Stimulated activated CD4-positive, alpha-beta T cell treated with anti-CD3 and anti-CD28 coated beads, Interleukin-4, amount 100 ng/mL, for 48 hours (primary cell): ENCODE measurements at regions not wholly inside any gene's neighbourhood (a gene's known extent, or its start where the extent isn't known, plus 50 kb on each side); places are given as distances from the start of the nearest gene placed in this dataset.
"Not testable (repeated sequence)": the region's sequence is repeated elsewhere in the genome, so short reads cannot be mapped to it uniquely, and the experiment has no call there.

ENCODE experiments used
- DNase-seq, 2 donors: peaks; one replicate each; pipeline ENCODE4 v3.0.0-alpha.2; 2020; ENCODE audit warnings: low read depth in 2 of 2

DNA sequence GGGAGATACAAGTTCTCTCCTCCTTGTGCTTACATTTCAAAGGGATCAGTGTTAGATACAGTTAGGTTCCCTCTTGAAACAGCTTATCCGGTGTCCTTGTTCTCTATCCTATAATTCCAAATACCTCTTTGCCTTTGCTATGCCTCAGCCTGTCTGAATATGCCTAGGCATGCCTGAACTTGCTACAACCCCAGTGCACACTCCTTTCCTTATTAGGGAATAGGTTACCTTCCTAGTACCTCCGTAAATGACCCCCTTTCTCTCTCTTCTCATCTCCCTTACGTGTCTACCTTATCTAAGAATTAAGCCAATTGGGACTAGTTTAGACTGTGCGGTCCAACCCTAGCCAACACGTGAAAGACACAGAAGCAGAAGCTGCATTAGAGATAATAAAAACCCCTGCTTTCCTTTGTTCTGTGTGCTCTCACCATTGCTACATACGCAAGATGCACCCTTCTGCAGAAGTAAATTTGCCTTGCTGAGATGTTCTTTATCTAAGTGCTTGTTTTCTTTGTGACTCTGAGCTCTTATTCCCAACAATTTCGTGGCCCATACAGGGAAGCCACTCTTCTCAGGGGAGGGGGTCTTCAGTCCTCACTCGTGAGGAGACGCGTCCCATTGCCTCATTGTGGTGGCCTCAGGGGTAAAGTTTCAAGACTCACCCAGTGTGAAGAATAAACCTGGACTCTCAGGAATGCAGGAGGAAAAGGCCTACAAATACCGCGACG lies 802.1 kb downstream of the PLA2G4A start:
- DNase-seq: no peak

- no peak for DNase-seq
Measured at GRCh38 chr1:187631381-187631675, 802.6 kb downstream of the PLA2G4A start.

DNA sequence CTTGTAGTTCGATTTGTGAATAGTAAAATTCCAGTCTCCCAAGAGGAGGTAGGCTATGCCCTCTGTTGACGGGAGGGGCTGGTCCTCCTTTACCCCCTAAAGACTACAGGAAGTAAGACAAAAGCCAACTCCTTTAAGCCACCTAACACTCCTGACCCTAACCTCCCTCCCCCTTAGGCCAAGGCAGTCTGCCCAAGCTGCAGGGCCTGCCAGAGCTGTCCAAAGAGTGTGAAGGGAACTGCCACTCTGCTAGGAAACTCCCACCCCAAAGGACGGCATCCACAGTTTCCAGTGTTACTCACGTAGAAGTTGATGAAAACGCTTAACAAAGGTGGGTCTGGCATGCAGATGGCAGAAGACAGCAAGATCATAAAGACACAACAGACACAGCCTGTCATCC lies 803.2 kb downstream of the PLA2G4A start:
- DNase-seq: no peak

DNA sequence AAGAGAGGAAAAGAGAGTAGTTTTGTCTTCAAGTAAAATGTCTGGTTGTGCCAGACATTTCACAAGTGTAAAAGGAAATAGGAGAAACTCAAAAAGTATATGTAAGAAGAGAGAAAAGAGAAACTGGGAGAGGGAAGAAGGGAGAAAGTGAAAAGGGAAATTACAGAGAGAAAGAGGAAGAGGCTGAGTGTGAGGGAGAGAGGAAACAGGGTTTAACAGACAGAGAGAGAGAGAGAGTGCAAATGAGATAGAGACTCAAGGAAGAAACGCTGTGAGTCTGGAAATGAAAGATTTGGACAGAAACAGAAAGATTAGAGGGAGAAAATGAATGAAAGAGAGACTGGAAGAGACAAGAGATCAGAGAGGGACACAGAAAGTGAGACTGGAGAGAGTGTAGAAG lies 806.2 kb downstream of the PLA2G4A start:
- DNase-seq: no peak

DNA sequence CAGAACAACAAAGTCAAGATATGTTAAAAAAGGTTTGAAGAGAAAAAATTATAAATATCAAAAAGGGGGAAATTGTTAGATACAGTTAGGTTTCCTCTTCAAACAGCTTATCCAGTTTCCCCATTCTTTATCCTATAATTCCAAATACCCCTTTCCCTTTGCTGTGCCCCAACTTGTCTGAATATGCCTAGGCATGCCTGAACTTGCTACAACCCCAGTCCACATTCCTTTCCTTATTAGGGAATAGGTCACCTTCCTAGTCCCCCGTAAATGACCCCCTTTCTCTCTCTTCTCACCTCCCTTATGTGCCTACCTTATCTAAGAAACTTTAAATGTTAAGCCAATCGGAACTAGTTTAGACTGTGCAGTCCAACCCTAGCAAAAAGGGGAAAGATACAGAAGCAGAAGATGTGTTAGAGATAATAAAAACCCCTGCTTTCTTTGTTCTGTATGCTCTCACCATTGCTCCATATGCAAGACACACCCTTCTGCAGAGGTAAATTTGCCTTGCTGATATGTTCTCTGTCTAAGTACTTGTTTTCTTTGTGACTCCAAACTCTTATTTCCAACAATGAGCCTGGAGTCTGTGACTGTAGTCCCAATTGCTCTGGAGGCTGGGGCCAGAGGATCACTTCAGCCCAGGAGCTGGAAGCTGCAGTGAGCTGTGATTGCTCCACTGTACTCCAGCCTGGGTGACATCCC lies 810.1 kb downstream of the PLA2G4A start:
- DNase-seq: no peak

DNA sequence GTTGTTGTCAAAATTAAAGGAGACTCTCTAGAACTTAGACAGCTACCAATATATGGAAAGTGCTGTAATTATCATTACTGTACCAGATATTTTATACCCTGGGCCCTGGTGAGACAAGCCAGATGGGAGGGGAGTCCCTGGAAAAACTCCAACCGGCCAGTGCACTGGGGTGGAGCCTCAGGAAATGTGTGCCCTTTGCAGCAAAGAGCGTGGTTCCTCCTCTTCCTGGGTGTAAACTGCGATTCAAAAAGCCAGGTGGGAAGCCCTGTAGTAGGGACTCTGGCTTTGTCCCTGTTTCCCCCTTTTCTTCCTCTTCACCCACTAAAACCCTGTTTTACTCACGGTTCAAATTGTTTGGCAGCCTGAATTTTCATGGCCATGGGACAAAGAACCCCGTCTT lies 812.3 kb downstream of the PLA2G4A start:
- no peak for DNase-seq

- no peak for DNase-seq
Measured at GRCh38 chr1:187641463-187641862, 812.7 kb downstream of the PLA2G4A start.

GRCh38 chr1:187641907-187642306 lies 813.2 kb downstream of the PLA2G4A start:
- DNase-seq: no peak

GRCh38 chr1:187645651-187646050 lies 816.9 kb downstream of the PLA2G4A start:
- no peak for DNase-seq

DNA sequence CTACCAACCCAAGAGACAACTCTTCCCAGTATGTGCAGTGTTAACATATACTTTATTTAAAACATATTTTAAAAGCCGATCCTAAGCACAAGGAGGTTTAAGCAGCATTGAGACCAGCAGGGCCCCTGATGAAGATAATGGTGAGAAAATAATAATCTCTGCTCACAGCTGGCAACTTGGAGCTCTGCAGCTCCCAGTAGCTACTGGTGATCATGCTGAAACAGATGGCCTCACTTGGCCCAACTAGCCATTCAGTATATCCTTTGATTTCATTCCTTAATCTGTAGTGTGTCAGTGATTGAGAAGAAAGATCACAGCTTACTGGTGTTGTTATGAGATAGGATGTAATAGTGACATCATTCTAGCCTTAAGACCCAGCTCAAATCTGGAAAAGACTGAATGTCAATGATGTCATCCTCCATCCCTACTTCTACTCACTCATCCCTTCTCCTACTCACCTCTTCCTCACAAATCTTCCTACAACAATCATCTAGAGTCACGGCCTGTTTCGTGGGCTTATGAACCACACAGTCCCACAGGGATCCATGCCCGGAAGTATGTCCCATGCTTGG lies 817.9 kb downstream of the PLA2G4A start:
- DNase-seq: no peak

GRCh38 chr1:187648091-187648490 lies 819.3 kb downstream of the PLA2G4A start:
- DNase-seq: no peak

- DNase-seq: no peak
Measured at GRCh38 chr1:187654635-187655034, 825.9 kb downstream of the PLA2G4A start.

DNA sequence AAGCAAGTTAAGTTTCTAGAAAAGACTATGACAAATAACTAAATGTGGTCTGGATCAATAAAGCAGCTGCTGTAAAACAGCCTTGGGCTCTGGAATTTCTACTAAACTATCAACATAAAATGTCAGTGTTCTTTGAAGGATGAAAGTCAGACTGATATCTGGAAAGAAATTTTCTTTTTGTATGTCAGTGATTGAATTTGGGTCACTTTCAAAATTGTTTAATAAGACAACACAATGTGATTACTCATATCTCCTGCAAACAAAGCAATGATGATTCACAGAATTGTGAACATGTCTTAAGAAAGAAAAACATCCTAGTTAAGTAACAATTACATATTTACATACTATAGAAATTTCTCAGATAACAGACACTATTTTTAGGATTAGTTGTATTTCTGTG lies 826.4 kb downstream of the PLA2G4A start:
- no peak for DNase-seq

DNA sequence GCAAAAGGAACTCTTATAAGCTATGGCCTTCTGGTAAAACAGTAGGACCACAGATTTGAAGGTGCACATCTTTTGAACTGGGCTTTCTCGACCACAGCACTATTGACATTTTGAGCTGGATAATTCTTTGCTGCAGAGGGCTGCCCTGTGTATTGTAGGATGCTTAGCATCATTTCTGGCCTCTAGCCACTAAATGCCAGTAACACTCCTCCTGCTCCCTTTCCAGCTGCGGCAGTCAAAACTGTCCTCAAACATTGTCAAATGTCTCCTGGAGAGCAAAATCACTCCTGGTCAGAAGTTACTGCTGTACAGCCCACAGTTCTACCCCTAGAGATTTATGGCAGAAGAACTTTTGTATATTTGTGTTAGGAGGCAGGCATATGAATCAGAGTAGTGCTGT lies 836.7 kb downstream of the PLA2G4A start:
- no peak for DNase-seq

DNA sequence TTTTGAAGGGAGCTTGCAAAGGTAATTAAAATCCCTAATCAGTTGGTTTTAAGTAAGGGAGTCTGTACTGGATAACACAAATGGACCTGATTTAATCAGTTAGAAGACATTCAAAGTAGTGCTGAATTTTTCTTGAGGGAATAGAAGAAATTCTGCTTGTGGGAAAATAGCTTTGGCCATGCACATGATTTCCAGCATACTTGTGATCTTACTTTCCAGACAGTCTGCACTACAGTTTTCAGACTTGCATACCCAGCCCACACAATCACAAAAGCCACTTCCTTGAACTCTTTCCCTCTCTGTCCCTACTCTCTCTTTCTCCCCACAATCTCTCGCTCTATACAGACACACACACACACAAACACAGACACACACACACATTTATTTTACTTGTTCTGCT lies 852.1 kb downstream of the PLA2G4A start:
- no peak for DNase-seq

DNA sequence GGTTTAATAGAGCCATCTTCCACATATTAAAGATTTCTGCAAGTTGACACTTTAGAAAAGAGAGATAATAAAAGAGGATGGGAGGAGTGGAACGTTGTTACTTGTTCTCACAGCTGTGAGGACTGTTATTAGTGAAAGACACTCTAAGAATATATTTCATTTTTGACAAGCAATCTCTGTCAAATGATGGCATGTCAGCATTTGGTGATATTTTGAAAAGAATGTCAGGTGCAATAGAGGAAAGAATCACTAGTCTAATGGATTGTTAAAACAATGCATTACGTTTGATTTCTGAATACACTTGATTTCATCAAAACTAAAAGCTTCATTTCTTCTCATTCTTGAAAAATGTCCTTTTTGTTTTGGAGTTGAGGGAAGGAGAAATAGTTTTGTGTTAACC lies 853.4 kb downstream of the PLA2G4A start:
- no peak for DNase-seq

DNA sequence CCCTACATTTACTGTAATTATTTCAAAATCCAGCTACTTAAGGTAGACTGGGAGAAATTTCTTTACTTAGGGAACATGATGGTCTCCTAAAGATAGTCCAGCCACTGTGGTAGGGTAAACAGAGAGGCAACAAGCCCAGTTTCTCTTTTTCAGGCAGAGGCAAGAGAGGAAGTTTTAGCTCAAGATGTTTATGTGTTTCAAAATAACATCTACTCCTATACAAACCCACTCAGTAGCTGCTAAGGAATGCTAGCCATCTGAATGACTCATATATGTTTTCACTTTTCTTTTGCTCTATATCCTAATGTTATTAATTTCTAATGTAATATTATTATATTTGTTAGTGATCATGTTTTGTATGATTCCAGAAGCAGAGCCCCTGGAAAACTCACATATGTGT lies 856.6 kb downstream of the PLA2G4A start:
- no peak for DNase-seq

DNA sequence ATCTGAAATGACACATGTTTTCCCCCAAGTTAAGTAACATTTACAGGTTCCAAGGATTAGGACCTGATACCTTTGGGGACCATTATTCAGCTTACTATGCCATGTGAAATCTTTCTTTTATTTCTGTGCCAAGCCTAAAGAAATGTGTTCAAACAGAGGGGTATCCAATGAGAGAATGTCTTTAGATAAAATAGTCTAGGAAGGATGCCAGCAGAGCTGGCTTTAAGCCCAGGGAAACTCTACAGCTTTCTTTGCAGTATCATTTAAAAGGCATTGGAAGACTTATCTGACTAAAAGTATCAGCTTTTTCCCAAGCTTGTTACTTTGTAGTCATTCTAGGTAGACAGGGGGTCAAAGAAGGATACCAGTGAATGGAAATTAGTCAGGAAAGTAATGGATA lies 860.4 kb downstream of the PLA2G4A start:
- no peak for DNase-seq

GRCh38 chr1:187691439-187691838 lies 862.7 kb downstream of the PLA2G4A start:
- DNase-seq: no peak

DNA sequence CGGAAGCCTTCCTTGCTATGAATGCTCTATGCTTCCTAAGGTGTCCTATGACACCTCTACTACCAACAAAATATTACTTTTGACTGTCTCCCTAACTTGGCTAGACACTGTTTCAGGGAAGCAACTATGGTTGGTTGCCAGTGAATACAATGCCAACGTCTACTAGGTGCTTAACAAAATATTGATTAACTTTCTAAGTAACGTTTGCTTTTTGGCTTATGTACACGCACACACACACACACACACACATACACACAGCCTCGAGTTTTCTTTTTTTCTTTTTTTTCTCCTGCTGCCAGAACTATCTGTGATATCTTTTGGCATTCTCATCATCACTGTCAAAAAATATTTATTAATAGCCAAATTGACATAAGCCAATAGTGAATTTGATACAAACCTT lies 864.0 kb downstream of the PLA2G4A start:
- DNase-seq: no peak

DNA sequence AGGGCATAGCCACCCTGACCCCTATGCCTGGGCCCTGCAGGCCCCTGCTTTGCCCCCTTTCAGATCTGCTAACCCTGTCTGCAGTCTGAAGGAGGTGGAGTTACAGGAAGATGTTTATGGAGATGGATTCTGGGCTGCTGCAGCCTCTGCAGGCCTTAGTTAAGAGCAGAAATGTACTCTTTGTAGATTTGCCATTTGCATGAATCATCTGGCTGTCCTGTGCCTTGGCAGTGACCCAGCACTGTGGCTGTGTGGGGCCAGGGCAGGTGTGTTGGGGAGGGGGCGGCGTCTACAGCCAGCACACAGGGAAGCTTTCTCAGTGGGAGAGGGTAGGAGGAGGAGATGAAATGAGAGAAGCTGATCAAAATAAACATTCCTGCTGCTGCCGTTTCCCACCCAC lies 867.3 kb downstream of the PLA2G4A start:
- DNase-seq: no peak

- not testable (repeated sequence) for DNase-seq
Measured at GRCh38 chr1:187703138-187704130, 874.7 kb downstream of the PLA2G4A start.
